CD1c-positive myeloid dendritic cell (primary cell): ENCODE measurements at regions not wholly inside any gene's neighbourhood (a gene's known extent, or its start where the extent isn't known, plus 50 kb on each side); places are given as distances from the start of the nearest gene placed in this dataset.

Experiments used
- DNase-seq: peaks from one replicate; pipeline ENCODE4 v3.0.0-alpha.2; 2016; ENCODE audit errors: extremely low spot score

GRCh38 chr2:128493880-128494279 is 175.2 kb upstream of the HS6ST1 start:
- no peak for DNase-seq

DNA sequence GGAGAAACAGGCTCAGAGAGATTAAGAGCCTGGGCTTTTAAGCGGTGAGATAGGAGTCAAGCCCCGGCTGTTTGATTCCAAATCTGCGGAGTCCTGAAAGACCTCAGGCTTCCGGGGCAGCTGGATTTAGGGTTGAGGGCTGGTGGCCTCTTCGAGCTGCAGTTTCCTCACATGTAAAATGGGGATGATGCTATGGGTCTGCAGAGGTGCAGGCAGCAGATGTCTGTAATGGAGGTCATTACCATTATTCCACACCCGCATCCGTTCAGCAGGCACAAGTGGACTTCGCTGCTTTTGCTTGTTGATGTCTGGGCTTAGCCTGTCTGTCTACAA is 175.6 kb upstream of the HS6ST1 start:
- no peak for DNase-seq

DNA sequence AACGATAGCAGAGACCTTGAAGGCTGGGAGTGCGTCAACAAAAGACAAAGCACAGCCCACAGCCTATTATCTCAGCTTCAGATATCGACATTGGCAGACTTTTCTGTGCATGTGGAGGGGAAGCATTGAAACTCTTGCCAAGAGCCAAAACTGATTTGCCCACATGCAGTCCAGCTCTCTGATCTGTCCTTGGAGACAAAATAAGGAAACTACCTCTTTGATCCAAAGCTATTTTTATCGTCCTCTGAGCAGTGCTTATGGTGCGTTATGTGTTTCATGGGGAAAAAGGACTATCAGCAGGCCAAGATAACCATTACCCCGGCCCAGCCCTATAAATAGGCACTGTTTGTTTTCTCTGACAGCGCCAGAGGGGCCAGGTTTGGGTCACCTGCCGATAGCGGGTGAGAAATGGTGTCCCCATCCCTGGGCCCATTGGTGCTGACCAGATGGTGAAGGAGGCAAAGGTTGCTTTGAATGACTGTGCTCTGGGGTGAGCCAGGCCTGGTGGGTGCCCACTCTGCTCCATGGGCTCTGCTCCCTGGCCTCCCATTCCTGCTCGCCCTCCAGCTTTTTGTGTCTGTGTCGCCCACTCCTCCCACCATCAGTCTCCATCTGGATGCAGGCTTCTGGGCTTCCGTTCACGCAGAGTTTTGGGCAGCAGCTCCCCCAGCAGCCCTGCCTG is 176.1 kb upstream of the HS6ST1 start:
- DNase-seq, result no peak

- DNase-seq, result no peak
Measured at GRCh38 chr2:128495996-128496547, 177.4 kb upstream of the HS6ST1 start.

GRCh38 chr2:128496700-128497099 is 178.0 kb upstream of the HS6ST1 start:
- no peak for DNase-seq

- no peak for DNase-seq
Measured at GRCh38 chr2:128497461-128497860, 178.8 kb upstream of the HS6ST1 start.

- no peak for DNase-seq
Measured at GRCh38 chr2:128498086-128498485, 179.4 kb upstream of the HS6ST1 start.

DNA sequence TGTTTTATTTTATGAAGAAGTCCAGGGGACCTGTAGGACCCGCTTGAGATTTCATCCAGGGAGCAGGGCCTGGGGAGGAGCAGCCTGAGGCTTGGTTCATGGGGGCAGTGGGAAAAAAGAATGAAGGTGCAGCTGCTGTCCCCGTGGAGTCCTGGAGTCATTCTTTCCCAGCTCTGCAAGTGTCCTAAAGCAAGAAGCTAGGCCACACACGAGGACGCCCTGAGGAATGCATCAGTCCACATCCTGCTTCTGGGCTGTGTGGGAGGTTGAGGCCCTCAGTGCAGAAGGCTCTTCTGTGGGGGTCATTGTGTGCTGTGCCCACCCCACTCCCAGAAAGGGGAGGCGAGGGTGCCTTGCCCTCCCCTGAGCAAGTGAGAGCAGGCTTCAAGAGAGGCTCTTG is 179.9 kb upstream of the HS6ST1 start:
- DNase-seq, result no peak

- DNase-seq, result no peak
Measured at GRCh38 chr2:128499367-128500137, 180.9 kb upstream of the HS6ST1 start.

DNA sequence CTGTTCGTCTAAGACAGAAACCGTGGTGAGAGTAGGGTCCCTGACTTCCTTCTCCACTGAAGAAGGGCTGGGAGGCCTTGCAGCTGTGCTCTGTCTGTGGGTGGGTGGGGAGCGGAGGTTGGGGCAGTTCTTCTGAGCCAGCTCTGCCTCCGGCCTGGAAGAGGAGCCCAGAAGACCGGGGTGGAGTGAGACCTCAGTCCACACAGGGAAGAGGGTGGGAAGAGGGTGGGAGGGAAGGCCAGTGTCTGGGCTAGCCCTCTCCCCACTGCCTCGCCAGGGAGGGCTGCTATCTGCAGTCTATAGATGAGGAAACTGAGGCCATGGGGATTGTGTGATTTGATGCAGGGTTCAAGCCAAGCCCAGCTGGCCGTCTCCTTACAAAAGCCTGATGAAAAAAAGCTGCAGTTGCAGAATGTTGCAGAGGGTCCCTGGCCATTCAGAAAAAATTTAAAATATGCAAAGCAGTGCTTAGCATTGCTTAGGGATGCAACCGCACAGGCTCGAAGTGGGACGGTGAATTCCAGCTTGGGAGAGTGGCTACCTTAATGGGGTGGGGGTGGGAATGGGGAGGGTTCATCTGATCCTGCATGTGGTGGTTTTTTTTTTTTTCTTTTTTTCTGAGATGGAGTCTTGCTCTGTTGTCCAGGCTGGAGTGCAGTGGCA is 181.6 kb upstream of the HS6ST1 start:
- peak; percentile 33 for DNase-seq

- DNase-seq, result no peak
Measured at GRCh38 chr2:128501006-128501690, 182.5 kb upstream of the HS6ST1 start.

DNA sequence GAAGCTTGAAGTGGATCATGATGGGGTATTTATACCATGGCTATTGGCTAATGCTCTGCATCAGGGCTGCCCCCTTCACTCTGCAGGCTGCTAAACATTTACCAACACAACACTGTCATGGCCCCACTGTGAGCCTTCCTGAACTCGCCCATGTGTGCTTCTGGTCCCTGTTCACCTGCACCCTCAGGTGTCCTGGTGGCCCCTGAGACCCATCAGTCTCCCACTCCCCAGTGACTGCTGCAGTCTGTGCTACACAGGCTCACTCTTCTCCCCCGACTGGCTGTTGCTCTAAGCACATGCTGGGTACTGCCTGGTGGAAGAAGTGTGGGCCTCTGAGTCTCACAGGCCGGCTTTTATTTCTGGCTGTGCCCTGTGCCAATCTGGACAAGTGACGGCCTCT is 183.0 kb upstream of the HS6ST1 start:
- no peak for DNase-seq

DNA sequence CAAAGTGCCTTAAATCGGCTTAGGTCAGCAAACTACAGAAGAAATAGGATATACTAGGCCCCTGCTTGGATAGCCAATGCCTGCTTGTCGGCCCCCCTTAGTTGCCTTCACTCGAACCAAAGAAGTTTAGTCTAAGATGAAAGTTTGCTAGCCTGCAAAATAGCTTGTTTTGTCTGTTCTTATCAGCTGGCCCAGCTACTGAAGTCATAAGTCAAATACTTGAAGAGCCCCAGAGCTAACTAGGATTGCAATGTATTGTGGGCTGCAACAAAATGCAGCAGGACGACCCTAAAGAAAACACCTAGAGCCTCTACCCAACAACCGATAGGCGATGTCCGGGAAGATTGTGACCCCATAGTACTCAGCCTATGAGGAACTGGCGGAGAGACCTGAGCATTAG is 183.5 kb upstream of the HS6ST1 start:
- no peak for DNase-seq

- DNase-seq, result no peak
Measured at GRCh38 chr2:128502638-128503246, 184.1 kb upstream of the HS6ST1 start.

- DNase-seq, result no peak
Measured at GRCh38 chr2:128503399-128504245, 185.0 kb upstream of the HS6ST1 start.

- DNase-seq, result no peak
Measured at GRCh38 chr2:128504246-128505149, 185.8 kb upstream of the HS6ST1 start.

DNA sequence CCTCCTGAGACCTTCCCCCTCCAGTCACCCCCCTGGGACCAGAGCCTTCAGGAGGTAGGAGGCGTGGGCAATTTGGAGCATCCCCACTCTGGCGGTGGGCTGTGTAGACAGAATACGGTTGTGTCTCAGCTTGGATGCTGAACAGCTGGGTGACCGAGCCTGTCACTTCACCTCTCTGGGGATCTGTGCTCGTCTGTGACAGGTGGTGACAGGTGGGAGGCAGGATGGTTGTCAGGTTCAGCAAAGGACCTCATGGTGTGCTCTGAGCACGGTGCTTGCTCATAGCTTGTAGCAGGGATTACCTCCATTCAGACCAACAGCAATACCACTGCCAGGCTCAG is 186.5 kb upstream of the HS6ST1 start:
- no peak for DNase-seq

DNA sequence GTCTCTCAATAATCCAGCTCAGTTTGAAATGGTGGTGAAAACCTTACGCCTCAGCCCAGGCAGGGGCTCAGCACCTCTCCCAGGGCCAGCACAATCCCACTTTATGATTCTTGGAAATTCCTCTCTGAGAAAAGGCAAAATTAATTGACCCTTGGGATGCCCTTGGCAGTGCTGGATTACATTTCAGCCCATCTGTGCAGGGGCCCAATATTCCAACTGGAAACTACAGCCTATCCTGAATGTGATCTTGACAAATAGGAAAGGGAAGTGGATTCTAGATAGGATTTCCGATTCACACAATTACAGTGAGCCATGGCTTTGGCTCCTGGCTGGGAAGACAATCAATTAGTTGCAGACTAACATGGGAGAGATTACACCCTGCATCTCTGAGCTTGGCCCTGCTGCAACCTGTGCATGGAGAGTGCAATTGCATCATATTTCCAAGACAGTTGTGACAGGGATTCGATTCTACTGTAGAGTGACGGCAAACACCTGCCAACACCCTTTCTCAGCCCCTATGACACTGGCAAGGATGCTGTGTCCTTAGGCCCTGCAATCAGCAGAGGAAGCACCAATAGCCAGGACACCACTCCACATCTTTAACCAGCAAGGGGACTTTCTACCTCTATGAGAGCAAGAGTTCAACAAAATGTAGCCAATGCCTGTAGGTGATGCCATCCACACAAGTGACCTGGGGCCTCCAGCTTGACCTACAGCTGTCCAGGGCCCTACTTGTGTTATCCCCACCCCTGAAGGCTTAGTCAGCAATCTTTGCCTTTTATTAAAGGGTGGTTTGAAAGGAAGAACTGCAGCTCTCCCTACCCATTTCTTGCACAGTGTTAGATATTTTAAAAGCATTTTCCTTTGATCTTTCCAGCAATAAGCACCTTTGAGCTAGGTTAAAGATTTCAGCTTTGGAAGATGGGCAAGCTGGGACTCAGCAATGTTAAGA is 187.2 kb upstream of the HS6ST1 start:
- DNase-seq, result no peak

GRCh38 chr2:128506534-128506933 is 187.9 kb upstream of the HS6ST1 start:
- DNase-seq, result no peak
